Superior temporal gyrus (tissue), 1 donor: ENCODE measurements at regions not wholly inside any gene's neighbourhood (a gene's known extent, or its start where the extent isn't known, plus 50 kb on each side); places are given as distances from the start of the nearest gene placed in this dataset.
"Not testable (repeated sequence)": the region's sequence is repeated elsewhere in the genome, so short reads cannot be mapped to it uniquely, and the experiment has no call there.

Experiments used
- DNase-seq: peaks from one replicate; pipeline ENCODE4 v3.0.0-alpha.2; 2016; ENCODE audit errors: extremely low spot score

DNA sequence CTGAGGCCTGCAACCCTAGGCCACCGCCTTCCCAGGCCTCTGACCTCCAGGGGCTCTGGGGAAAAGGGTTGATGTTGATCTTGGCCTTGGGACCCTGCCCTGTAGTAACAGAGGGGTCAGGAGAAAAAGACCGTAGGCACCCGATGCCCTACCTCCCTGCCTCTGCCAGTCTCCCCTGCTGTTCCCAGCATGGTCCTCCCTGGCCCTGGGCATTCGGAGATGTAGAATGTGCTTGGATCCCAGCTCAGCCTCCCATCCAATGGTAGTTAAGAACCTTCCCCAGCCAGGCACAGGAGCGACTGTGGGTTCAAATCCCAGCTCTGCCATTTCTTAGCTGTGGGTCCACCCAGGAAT, 72.0 kb upstream of the TARDBP start:
- DNase-seq: no peak

DNA sequence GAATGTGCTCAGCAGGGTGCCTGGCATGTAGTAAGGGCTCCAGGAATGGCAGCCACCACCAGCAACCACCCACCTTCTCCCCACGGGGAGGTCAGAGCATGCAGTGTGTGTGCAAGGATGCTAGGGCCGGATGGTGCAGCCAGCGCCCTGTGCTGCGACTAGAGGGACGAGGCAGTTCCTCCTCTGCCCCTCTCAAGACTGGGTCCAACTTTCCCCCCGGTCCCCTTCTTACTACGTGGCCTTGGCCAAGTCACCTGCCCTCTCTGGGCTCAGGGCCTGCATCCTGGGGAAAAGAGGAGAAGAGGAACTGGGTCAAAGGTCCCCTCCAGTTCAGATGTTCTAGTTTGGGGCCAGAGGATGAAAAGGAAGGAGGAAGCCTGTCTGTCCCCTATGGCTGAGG, 71.6 kb upstream of the TARDBP start:
- no peak for DNase-seq

DNA sequence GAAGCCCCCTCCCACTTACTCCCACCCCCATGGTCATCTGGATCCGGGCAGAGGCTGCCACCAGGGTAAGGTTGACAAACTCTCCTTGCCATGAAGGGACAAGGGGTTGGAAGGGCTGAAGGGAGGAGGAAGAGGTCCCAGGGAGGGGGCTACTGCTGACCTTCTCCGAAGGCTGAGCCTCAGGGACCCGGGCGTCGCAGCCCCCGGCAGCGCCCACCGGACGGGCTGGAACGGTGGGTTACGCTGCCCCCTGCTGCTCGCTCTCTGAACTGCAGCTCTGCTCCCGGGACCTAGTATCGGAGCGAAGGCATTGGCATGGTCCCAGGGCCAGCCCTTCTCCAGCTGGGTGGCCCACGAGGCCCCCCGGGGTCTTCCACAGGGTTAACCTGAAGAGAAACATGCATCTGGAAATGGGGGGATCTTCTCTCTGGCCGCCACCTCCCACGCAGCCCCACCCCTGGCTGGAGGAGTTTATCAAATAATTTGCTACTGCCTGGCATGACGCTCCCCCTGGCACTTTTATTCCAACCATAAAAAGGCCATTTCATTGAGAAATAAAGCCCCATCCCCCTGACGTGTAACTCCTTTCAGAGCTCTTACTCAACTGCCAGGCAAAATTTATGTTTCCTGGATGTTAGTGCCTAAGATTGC, 70.4 kb upstream of the TARDBP start:
- DNase-seq: peak; percentile 44

DNA sequence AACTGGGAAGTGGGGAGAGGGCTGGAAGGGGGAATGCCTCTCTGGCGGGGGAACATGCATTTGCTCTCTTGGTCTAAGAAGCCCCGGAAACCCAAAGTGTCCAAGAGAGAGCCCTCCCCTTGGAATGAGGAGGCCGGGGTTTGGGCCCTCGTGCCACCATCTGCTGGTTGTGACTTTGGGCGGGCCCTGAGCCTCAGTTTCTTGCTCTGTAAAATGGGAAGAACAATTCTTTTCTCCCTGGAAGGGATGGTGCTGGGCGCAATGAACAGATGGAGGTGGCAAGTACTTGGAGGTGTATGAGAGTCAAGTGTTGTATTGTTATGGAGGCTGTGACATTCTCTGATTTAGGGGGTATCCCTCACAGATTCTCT, 69.9 kb upstream of the TARDBP start:
- no peak for DNase-seq

DNA sequence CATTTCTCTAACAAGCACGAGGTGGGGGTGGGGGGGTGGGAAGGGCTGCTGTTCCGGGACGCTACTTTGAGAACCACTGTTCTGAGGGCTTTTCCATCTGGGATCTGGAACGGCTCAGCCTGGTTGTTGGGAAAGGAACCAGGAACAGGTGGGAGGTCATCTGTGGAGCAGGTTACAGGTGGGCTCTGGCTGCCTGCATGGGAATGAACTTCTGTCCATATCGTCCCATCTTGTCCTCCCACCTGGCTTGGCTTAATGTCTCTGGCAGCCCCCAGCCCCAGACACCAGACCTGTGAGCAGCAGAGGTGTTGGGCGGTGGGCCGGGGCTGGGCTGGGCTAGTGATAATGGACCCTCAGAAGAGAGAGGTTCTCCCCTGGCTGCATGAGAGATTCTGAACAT, 69.4 kb upstream of the TARDBP start:
- no peak for DNase-seq

DNA sequence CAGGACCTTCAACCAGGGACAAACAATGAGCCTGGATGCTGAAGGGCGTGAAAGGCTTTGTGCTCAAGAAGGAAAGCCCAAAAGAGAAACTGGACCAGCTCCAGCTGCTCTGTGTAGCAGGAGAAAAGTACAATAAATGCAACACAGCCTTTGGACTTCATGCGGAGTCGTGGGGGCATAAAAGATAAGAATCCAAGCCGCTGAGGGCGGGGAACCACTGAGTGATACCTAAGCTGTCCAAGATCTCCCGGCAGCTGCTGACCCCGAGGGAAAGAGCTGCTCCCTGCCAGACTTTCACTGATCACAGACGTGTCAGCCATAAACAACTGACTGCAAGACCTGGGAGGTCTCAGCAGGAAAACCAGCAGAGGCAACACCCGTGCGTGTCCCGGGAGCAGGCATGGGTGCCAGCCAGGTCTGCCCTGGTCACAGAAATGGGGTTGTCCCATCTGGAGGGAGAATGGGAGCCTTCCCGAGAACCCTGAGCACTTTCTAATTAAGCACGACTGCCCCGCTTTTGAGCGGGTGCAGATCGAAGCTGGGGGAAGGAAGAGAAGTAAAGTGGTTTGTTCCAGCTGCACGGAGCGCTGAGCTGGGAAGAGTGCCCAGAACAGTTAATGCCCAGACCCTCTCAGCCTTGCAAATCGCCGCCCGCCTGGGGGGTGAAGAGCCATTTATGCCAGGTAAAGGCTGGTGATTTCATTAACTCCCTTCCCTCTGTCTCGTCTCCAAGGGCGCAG, 68.3 kb upstream of the TARDBP start:
- DNase-seq: no peak

DNA sequence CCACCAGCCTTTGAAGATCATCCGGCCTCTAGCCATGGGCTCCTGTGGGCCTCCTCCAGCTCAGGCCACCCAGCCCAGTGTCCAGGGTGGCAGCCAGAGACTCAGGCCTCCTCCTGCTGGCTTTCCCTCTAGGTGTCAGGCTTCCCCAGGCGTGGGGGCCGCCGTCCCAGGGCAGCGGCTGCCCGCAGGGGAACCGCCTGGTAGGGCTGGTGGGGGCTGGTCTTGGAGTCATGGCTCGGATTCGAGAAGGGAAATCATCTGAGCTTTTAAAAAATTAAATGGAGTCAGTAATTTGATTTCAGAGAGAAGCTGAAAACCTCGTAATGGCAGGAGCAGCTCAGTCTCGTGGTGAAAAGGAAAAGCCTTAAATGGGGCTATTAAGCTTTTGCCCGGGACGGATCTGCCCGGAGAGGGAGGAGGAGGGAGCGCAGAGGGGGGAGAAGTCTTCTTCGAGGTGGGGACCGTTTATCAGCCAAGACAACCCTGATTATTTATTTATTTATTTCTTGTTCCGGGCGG, 66.4 kb upstream of the TARDBP start:
- no peak for DNase-seq

DNA sequence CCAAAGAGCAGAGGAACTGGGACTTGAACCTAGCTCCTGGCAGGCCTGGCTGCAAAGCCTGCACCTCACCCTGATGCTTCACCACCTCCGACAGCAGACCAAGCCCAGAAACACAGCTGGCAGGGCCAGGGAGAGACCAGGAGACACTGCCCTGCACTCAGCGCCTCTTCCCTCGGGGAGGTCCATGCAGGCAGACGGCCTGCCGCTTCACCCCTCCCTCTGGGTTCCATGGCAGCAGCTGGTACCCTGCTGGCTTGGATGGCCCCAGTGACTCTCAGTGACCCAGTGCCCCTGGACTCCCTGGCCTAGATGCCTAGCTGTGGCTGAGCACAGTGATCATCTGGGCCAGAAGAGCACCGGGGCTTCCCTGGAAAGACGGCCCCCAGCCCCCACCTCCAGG, 65.3 kb upstream of the TARDBP start:
- DNase-seq: no peak

DNA sequence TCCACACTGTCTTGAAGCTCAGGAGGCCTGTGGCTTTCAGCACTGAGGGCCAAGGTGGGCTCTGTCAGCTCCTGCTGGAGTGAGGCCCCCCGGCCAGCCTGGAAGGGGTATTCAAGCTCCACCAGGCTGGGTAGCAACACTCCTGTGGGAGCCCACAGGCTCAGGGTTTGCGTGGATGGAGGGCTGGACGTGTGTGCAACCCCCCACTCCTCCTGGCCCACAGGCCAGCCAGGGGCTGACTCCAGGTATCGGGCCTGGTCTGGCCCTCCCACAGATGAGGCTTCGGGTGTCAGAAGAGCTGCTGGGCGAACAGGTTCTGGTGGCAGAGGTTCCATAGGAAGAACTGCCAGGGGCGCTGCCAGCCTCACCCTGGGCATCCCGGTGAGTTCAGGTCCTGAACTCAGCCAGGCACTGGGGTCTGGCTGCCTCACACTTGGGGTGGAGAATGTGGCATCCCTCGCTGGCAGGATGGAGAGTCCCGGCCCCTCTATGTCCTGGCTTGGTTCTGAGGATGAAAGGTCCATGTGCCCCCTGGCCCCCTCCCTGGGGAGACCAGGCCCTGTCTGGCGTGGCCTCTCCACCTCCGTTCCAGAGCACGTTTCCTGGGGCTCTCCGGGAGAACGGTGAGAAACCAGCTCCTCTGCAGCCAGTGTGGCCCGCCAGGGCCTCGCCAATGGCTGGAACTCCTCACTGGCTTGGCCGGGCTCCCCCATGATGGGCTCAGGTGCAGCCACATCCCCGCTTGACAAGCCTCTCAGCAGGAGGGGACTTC, 64.6 kb upstream of the TARDBP start:
- no peak for DNase-seq

DNA sequence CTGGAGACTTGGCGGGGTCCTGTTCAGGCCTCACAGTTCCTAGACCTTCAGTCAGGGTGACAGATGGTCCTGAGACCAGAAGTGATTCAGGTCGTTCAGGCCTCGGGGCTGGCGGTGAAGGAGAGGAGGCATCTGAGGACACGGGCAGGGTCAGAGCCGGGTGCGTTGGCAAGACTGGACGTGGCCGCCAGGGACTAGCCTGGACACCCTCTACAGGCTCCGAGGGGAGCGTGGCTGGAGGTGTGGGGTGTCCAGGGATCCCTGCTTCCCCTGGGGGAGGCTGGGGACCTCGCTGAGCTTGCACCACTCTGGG, 64.0 kb upstream of the TARDBP start:
- DNase-seq: no peak

DNA sequence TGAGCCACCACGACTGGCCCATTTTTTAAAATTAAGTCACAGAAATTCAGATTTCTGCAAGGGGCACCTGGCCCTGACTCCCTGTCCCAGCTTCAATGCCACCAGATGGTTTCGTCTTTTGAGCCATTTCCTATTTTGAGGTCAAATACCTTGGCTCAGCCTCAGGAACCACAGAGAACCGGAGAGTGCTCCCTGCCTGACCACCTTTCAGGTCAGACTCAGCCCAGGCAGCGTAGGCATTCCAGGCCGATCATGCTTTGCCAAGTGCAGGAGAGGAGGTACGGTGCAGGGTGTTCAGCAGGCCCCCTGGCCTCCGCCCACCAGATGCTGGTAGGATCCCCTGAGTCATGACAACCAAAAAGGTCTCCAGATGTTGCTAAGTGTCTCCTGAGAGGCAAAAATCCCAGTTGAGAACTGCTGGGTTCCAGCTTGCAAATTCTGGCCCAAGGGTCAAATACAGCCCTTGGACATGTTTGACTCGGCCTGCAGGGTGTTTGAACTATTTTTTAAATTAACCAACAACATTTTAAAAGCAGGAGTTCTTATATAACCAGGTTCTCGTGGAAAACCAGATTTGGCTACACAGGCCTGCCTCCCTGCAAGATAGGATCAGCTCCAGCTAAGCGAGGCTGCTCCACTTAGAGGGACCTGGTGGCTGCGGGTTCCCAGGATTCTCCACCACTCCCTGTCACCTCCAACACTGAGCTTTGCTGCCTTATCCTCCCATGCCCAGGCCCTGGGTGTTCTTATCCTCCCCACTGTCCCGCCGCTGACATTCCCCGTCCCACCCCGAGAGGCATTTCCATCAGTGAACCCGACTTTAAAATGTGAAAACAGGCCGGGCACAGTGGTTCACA, 61.9 kb upstream of the TARDBP start:
- no peak for DNase-seq

DNA sequence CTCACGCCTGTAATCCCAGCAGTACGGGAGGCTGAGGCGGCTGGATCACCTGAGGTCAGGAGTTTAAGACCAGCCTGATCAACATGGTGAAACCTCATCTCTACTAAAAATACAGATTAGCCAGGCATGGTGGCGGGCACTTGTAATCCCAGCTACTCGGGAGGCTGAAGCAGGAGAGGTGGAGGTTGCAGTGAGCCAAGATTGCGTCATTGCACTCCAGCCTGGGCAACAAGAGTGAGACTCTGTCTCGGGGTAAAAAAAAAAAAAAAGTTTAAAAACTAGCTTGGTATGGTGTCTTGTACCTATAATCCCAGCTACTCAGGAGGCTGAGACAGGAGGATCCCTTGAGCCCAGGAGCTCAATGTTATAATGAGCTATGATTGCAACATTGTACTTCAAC, 61.2 kb upstream of the TARDBP start:
- DNase-seq: not testable (repeated sequence)

DNA sequence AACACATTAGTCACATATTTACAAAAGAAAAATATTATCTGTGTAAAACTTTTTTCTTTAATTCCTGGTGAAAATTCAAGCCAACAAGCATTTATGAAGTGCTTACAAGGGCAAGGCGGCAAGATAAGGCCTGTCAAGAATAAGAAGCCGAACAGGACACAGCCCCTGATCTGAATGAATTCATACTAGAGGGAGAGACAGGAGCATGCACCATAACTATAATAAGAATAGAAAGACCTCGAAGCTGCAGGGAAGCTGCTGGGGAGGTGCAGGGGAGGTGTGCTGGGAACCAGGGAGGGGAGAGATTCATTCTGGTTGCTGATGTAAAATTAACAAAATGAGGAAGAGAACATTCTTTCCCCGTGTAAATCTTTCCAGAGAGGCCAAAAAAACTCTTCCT, 60.5 kb upstream of the TARDBP start:
- DNase-seq: no peak

DNA sequence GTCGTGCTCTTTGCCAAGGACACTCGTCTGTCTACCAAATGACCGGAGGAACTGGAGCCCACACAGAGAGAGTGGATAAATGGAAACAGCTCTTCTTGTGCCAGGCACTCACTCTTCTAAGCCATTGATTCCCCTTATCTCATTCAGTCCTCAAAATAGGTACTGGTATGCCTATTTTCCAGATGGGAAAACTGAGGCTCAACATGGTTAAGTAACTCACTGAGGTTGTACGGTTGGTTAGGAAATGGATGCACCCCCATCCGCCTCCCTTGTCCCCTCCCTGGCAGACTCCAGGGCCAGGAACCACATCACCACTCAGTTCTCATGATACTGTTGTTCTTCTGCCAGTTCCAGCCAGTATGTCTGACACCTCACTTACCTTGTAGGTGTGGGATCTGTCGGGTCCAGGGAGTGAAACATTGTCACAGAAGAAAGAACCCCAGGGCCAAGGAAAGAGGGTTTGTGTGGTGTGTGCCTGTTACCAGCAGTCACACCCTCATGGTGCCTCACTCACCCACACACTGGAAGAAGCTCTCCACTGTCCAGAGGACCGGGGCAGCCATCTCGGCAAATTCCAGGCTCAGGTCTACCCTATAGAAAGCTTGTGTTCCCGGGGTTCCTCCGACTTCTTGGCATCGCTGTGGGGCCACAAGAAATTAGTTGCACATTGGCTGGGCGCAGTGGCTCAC, 58.8 kb upstream of the TARDBP start:
- no peak for DNase-seq

DNA sequence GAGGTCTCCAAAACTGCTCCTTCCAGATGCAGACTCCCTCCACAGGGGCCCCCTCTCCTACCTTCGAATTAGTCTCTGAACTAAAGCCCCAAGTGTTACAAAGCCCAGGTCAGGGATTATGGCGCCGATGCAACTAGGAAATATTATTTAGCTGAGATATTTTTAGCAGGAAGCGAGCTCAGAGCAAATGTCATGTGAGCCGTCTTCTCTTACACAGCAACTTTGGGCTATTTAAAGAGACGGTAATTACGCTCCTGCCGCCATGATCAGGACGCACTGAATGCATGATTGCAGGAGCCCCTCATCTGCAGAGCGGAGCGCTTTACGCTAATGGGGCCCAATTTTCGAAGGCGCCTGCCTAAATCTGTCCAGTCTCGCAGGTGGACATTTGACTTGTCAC, 55.3 kb upstream of the TARDBP start:
- DNase-seq: no peak

DNA sequence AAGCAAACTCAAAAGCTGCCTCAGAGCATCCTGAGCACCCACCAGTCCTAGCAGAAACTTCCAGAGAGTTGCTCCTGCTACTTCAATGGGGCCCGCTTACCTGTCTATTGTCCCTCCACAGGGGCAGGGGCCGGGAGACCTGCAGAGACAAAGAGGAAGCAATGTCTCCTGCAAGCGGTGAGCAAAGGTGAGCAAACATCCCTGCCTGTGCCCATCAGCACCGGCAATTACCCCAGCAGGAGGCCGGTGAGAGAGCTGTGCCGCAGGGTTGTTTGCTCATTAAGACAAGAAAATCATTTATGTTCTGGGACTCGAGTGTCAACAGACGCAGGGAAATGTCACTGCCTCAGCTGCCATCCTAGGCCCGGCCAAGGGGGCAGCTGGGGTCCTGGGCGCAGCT, 53.8 kb upstream of the TARDBP start:
- DNase-seq: no peak

DNA sequence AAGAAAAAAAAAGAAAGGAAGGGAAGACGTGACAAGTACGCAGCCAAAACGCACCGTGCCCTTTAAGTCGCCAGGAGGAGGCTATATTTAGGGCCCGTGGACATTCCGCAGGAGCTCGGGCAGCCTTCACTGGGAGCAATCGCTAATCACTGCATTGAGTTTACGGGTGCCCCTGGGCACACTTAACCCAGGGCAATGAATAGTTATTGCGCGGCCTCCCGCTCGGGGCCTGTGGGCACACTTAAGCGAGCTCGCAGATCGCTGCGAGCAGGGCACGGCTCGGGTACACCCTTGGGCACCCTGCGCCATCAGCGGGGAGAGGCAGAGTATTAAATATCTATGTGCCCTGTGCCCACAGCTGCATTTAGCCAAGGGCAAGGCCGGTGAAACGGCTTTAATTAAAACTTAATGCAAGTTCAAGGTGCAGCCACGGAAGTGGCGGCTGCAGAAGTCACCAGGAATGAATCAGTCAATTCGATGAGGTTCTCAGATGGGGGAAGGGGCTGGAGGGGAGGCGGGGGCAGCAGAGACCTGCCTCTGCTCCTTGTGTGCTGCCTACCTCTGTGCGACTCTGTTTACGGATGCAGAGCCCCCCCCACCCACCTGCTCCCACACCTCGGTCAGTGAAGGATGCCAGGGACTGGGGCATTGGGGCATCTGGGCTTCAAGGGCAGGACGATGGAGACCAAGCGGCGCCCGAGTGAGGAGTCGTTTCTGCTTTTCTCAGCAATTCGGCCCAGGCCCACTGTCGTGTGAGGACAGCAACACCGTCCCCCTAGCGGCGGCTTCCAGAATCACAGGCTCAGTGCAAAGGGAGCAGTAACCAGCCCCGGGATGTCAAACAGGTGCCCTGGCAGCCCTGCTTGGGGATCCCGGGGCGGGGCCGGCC, 51.8 kb upstream of the TARDBP start:
- peak; percentile 86 for DNase-seq

DNA sequence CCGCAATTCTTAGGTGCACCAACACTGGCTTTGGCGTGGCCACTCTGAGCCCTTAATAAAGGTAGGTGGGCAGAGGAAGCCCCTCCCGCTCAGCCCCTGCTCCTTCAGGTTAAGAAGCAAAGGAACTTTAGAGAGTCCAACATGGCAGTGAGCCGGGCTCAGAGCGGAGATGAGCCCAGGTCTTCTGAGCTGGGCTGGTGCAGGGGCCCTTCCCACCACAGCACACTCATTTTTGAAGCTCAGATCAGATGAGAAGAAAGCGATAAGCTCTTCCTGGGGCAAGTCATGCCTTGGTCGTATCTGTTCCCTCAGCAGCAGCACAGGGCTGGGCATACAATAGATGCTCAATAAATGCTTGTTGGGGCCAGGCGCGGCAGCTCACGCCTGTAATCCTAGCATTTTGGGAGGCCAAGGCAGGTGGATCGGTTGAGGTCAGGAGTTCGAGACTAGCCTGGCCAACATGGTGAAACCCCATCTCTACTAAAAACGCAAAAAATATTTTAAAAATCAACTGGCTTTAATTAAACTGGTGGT, 51.1 kb upstream of the TARDBP start:
- DNase-seq: no peak

DNA sequence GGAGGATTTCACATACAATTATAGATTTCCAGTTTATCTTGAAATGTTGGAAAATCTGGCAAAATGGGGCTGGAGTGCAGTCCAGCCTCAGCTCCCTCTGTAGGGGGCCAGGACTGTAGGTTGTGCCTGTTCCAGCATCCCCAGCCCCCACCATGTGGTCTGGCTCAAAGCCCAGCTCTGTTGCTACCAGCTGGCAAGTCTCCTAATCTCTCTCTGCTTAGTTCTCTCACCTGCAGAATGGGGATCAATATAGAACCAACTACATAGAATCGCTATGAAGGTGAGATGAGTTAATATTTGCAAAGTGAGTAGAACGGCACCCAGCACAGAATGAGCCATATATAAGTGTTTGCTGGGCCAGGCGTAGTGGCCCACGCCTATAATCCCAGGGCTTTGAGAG, 50.0 kb upstream of the TARDBP start:
- no peak for DNase-seq
